ENCODE measurements at regions not wholly inside any gene's neighbourhood (a gene's known extent, or its start where the extent isn't known, plus 50 kb on each side); places are given as distances from the start of the nearest gene placed in this dataset.

DNA sequence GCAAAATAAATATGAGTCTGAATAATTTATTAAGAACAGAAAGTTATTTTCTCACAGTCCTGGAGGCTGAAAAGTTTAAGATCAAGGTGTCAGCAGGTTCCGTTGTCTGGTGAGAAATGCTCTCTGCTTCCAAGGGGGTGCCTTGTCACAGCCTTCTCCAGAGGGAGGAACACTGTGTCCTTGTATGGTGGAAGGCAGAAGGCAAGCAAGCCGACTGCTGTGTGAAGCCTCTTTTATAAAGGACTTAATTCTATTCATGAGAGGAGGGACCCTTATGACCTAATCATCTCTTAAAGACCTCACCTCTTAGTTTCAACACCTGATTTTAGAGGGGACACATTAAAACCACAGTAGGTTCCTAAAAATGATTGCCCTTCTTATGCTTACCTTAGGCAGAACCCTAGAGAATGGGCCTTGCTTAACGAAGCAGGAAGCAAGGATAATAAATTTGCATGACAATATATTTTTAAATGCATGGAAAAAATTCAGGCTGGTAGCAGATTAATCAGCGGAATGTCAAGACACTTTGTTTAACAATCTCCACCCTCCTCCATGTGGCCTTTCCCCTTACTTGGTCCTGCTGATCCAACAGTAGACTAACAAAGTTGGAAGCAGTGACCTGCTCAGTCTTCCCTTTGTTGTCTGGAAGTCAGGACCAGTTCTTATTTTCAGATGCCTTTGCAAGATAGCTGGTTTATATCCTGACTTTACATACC, 154.9 kb downstream of the DYRK2 start:
- peak; percentile 26 for FAIRE-seq
- no peak for DNase-seq (ENCODE audit: insufficient read length, low spot score)

DNA sequence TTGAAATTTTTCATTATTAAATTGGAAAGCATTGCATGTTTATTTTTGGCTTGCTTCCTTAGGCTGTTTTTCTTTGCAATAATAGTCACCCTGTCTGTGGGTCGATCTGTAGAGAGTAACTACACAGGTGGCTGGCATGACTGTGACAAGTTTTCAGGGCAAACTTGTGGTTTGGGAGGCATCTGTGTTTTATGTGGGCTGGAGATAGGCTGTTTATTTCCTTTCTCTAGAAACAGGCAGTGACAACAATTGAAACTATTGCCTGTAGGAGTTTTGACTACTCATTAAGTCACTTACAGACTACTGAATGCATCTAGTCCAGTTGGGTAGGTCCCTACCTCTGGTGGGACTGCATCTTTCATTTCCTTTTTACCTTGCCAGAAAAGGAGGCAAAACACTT, 155.6 kb downstream of the DYRK2 start:
- no peak for DNase-seq (ENCODE audit: insufficient read length, low spot score)
- peak; percentile 66 for FAIRE-seq
- TF ChIP-seq SPI1 (IDR thresholded peaks at IDR 0.05; ENCODE audit: low read depth, low read length): 0 out of 2 replicates have a peak, but pooled peaks have one; percentile 9
- no peak for TF ChIP-seq PAX5 (IDR thresholded peaks at IDR 0.05; ENCODE audit: insufficient read depth, low read length, severe bottlenecking)

More for the DNA sequence above, 154.9 kb downstream of the DYRK2 start:
- no peak for TF ChIP-seq SPI1 (IDR thresholded peaks at IDR 0.05; ENCODE audit: low read depth, low read length)
- TF ChIP-seq POLR2A (IDR thresholded peaks at IDR 0.05; ENCODE audit: low read depth, low read length): no peak
- no peak for TF ChIP-seq TAF1 (IDR thresholded peaks at IDR 0.05; ENCODE audit: low read depth, low read length)
- TF ChIP-seq POU2F2 (IDR thresholded peaks at IDR 0.05; ENCODE audit: low read depth, low read length): no peak
- no peak for TF ChIP-seq POLR2AphosphoS5 (IDR thresholded peaks at IDR 0.05; ENCODE audit: low read depth, low read length)
- no peak for TF ChIP-seq PAX5 (IDR thresholded peaks at IDR 0.05; ENCODE audit: insufficient read depth, low read length, severe bottlenecking)

GRCh38 chr12:67807814-67808213, 159.3 kb downstream of the DYRK2 start:
- TF ChIP-seq POU2F2 (IDR thresholded peaks at IDR 0.05; ENCODE audit: low read depth, low read length): no peak
- FAIRE-seq: no peak

DNA sequence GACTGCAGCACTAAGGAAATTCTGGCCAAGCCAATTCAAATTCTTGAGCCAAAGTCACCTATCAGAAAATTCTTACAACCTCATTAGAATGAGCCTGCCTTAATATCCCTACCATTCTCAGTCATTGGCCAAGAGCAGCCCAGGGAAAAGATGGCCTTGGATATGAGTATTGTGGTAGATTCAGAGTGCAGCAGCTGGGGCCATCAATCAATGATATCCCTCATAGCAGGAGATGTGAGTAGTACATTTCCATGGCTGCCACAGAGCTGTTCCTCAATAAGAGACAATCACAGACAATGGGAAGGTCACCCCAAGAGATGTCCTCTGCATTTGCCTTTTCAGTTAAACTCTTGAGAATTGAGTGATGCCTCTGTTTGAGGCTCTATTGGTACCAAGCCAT, 161.6 kb downstream of the DYRK2 start:
- DNase-seq (ENCODE audit: insufficient read length, low spot score) (no peak), FAIRE-seq (no peak)
- no peak for TF ChIP-seq POLR2A (IDR thresholded peaks at IDR 0.05; ENCODE audit: low read depth, low read length)
- TF ChIP-seq POLR2AphosphoS5 (IDR thresholded peaks at IDR 0.05; ENCODE audit: low read depth, low read length): no peak
- TF ChIP-seq POU2F2 (IDR thresholded peaks at IDR 0.05; ENCODE audit: low read depth, low read length): no peak
- TF ChIP-seq TAF1 (IDR thresholded peaks at IDR 0.05; ENCODE audit: low read depth, low read length): no peak
- TF ChIP-seq SPI1 (IDR thresholded peaks at IDR 0.05; ENCODE audit: low read depth, low read length): no peak
- no peak for TF ChIP-seq PAX5 (IDR thresholded peaks at IDR 0.05; ENCODE audit: insufficient read depth, low read length, severe bottlenecking)

More at GRCh38 chr12:67807814-67808213, 159.3 kb downstream of the DYRK2 start:
- DNase-seq (ENCODE audit: insufficient read length, low spot score): no peak

DNA sequence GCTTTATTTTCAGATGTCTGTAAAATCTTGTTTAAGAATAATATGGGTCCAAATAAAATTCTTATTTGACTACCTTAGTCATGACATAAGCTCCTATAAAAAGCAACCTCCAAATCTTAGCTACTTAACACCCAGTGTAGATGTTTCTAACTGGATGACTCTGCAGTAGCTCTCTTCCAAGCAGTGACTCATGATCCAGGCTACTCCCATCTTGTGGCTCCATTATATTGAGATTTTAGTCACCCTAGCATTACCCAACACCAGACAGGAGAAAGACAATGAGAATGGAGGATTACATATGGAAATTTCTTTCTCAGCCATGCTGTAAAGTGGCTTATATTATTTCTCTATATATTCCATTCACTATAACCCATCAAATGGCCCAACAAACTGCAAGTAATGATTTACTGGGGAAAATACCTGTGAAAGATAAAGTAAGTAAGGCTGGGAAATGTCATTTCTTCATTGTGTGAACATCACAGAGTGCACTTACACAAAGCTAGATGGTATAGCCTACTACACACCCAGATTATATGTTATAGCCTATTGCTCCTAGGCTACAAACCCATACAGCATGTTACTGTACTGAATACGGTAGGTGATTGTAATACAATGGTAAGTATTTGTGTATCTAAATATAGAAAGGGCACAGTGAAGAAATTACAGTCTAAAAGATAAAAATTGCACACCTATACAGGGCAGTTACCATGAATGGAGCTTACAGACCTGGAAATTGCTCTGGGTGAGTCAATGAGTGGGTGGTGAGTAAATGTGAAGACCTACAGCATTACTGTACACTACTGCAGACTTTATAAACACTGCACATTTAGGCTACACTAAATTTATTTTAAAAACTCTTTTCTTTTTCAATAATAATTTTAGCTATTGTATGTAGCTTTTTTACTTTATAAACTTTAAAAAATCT, 163.2 kb downstream of the DYRK2 start:
- no peak for TF ChIP-seq POU2F2 (IDR thresholded peaks at IDR 0.05; ENCODE audit: low read depth, low read length)
- TF ChIP-seq POLR2AphosphoS5 (IDR thresholded peaks at IDR 0.05; ENCODE audit: low read depth, low read length): no peak
- no peak for TF ChIP-seq PAX5 (IDR thresholded peaks at IDR 0.05; ENCODE audit: insufficient read depth, low read length, severe bottlenecking)
- no peak for TF ChIP-seq POLR2A (IDR thresholded peaks at IDR 0.05; ENCODE audit: low read depth, low read length)
- TF ChIP-seq TAF1 (IDR thresholded peaks at IDR 0.05; ENCODE audit: low read depth, low read length): no peak
- no peak for TF ChIP-seq SPI1 (IDR thresholded peaks at IDR 0.05; ENCODE audit: low read depth, low read length)
- FAIRE-seq (no peak), DNase-seq (ENCODE audit: insufficient read length, low spot score) (no peak)

DNA sequence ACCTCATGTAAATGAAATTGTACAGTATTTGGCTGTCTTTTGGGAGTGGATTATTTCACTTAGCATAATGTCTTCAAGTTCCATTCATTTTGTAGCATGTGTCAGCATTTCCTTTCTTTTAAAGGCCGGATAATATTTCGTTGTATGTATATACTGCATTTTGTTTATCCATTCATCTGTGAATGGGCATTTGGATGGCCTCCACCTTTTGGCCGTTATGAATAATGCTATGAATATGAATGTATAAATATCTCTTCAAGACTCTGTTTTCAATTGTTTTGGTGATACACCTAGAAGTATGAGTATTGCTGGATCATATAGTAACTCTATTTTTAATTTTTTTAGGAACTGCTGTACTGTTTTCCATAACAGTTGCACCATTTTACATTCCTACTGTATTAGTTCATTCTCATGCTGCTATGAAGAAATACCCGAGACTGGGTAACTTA, 164.9 kb downstream of the DYRK2 start:
- FAIRE-seq (no peak), DNase-seq (ENCODE audit: insufficient read length, low spot score) (no peak)
- TF ChIP-seq POLR2AphosphoS5 (IDR thresholded peaks at IDR 0.05; ENCODE audit: low read depth, low read length) (no peak), SPI1 (IDR thresholded peaks at IDR 0.05; ENCODE audit: low read depth, low read length) (no peak), POU2F2 (IDR thresholded peaks at IDR 0.05; ENCODE audit: low read depth, low read length) (no peak), TAF1 (IDR thresholded peaks at IDR 0.05; ENCODE audit: low read depth, low read length) (no peak), PAX5 (IDR thresholded peaks at IDR 0.05; ENCODE audit: insufficient read depth, low read length, severe bottlenecking) (no peak), POLR2A (IDR thresholded peaks at IDR 0.05; ENCODE audit: low read depth, low read length) (no peak)

GRCh38 chr12:67816269-67816668, 167.7 kb downstream of the DYRK2 start:
- FAIRE-seq: no peak
- TF ChIP-seq TAF1 (IDR thresholded peaks at IDR 0.05; ENCODE audit: low read depth, low read length): no peak
- TF ChIP-seq PAX5 (IDR thresholded peaks at IDR 0.05; ENCODE audit: insufficient read depth, low read length, severe bottlenecking): no peak
- no peak for TF ChIP-seq POLR2AphosphoS5 (IDR thresholded peaks at IDR 0.05; ENCODE audit: low read depth, low read length)
- TF ChIP-seq SPI1 (IDR thresholded peaks at IDR 0.05; ENCODE audit: low read depth, low read length): no peak

DNA sequence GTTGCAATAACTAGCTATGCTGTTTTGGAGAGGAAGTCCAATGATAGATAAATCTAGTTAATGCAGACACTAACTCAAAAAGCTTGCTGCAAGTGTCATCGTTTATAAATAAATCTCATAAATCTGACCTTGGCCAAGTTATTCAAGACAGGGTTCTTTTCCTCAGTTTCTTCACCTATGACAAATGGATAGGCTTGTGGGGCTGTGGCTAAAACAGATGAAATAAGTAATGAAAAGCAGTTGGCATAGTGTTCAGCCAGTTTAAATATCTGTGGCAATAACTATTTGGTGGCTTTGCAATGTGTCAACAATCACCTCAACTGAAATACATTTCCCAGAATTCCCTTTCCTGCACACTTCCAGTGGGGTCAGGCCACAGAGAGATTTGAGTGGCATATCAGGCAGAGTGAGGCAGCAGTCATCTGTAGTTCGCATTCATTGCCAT, 169.9 kb downstream of the DYRK2 start:
- FAIRE-seq (no peak), DNase-seq (ENCODE audit: insufficient read length, low spot score) (no peak)
- TF ChIP-seq POLR2AphosphoS5 (IDR thresholded peaks at IDR 0.05; ENCODE audit: low read depth, low read length): no peak
- no peak for TF ChIP-seq PAX5 (IDR thresholded peaks at IDR 0.05; ENCODE audit: insufficient read depth, low read length, severe bottlenecking)
- TF ChIP-seq TAF1 (IDR thresholded peaks at IDR 0.05; ENCODE audit: low read depth, low read length): no peak
- TF ChIP-seq SPI1 (IDR thresholded peaks at IDR 0.05; ENCODE audit: low read depth, low read length): no peak
- TF ChIP-seq POLR2A (IDR thresholded peaks at IDR 0.05; ENCODE audit: low read depth, low read length): no peak
- no peak for TF ChIP-seq POU2F2 (IDR thresholded peaks at IDR 0.05; ENCODE audit: low read depth, low read length)

More at GRCh38 chr12:67816269-67816668, 167.7 kb downstream of the DYRK2 start:
- DNase-seq (ENCODE audit: insufficient read length, low spot score): no peak

- DNase-seq (ENCODE audit: insufficient read length, low spot score) (no peak), FAIRE-seq (no peak)
- TF ChIP-seq POLR2AphosphoS5 (IDR thresholded peaks at IDR 0.05; ENCODE audit: low read depth, low read length) (no peak), POLR2A (IDR thresholded peaks at IDR 0.05; ENCODE audit: low read depth, low read length) (no peak), POU2F2 (IDR thresholded peaks at IDR 0.05; ENCODE audit: low read depth, low read length) (no peak), PAX5 (IDR thresholded peaks at IDR 0.05; ENCODE audit: insufficient read depth, low read length, severe bottlenecking) (no peak), SPI1 (IDR thresholded peaks at IDR 0.05; ENCODE audit: low read depth, low read length) (no peak), TAF1 (IDR thresholded peaks at IDR 0.05; ENCODE audit: low read depth, low read length) (no peak)
These were observed 169.3 kb upstream of the IFNG-AS1 start for GRCh38 chr12:67819902-67820301.
